GM19351 (cell line): ENCODE measurements at regions not wholly inside any gene's neighbourhood (a gene's known extent, or its start where the extent isn't known, plus 50 kb on each side); places are given as distances from the start of the nearest gene placed in this dataset.
"Not testable (repeated sequence)": the region's sequence is repeated elsewhere in the genome, so short reads cannot be mapped to it uniquely, and the experiment has no call there.

Experiments
- ATAC-seq: cut with Tn5 transposase; IDR thresholded peaks from one replicate; pipeline ENCODE4 v1.9.1; 2021; ENCODE audit warnings: mild to moderate bottlenecking, moderate library complexity; ENCODE audit not compliant: unreplicated experiment

GRCh38 chr7:150169943-150170490 lies 153.1 kb upstream of the LRRC61 start:
- not testable (repeated sequence) for ATAC-seq

GRCh38 chr7:150183602-150184001 lies 139.6 kb upstream of the LRRC61 start:
- not testable (repeated sequence) for ATAC-seq

- peak; percentile 90 for ATAC-seq
Measured at GRCh38 chr7:150189963-150190362, 133.2 kb upstream of the LRRC61 start.

GRCh38 chr7:150192541-150192940 lies 130.6 kb upstream of the LRRC61 start:
- not testable (repeated sequence) for ATAC-seq

GRCh38 chr7:150193866-150194265 lies 129.3 kb upstream of the LRRC61 start:
- not testable (repeated sequence) for ATAC-seq
